Sciatic nerve (tissue), 2 donors: ENCODE measurements at regions not wholly inside any gene's neighbourhood (a gene's known extent, or its start where the extent isn't known, plus 50 kb on each side); places are given as distances from the start of the nearest gene placed in this dataset.
"Not testable (repeated sequence)": the region's sequence is repeated elsewhere in the genome, so short reads cannot be mapped to it uniquely, and the experiment has no call there.

Experiments
- ATAC-seq: fragments of 200-7000 bp; cut with Tn5 transposase; one replicate; pipeline ENCODE4 v1.9.1; 2020; ENCODE audit warnings: mild to moderate bottlenecking, moderate library complexity
- DNase-seq: peaks from one replicate; pipeline ENCODE4 v3.0.0-alpha.2; 2020; ENCODE audit warnings: low spot score
- intact Hi-C: fragments of 100-400 bp; cut with DNase I; formaldehyde crosslinking; loops from one replicate; pipeline ENCODE4 v1.14.2; 2022
- donor health status: DM: no; HTN: no; CAD: no.
- donor health status: DM: no; HTN: no; CAD: no.

DNA sequence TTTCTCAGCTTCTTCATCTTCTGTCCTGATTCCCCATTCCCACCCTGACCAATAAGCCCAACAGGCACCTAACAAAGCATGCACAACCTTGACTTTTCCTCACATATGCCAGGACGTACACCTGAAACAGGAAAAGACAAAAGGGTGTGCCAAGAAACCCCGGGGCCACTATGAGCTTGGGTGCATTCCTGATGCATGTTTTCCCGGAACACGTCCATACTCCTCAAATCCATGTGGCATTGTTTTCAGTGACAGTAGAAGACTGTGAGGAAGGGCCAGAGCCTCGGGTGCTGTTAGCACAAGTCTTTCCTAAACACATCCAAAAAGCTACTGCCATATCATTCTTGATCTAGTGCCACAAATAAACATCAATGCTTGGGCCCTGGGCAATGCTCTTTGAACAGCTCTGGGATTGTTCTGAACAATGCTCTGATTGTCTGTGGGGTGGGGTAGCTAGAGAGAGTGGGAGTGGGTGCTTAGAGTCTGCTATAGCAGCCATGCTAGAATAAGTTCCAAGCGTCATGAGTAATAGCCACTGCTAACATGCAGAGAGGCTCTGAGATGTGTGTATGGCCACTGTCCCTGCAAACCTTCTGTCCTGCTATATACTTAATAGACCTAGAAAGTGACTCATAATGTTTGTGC lies 181.7 kb upstream of the CRIM1 start:
- ATAC-seq (peak; percentile 76), DNase-seq (no peak)
- intact Hi-C loops, result no loop called here

DNA sequence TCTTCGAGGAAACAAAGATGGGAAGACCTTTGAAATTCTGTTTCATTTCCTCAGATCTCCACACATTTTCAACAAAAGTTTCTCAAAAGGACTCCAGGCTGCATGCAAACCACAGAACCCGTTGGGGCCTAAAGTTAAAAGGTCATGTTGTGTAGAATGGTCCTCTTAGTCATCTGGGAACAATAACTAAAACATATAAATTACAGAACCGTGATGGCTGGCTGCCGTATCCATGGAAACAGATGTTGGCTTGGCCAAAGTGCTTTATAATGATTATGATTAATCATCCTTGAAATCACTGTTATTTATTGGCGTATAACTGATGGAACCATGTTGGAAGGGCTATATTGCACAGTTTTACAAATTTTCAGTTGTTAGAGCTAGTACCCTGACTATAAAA lies 182.8 kb upstream of the CRIM1 start:
- intact Hi-C loops, result no loop called here

DNA sequence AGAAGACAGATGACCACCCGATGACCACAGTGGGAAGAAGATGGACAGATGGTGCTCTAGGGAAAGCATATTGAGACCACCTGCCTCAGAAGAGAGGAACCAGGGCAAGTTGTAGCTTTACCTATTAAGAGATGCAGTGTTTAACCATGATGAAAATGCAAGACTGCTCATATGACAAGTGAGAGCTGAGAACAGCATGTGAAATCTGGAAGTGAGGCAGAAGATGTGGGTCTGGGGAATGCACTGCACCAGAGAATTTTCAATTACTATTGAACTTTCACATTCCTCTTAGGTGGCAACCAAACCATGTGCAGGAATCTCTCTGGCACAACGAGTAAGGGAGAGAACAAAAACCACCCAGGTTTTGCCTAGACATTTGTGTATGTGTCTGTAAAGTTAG lies 184.8 kb upstream of the CRIM1 start:
- intact Hi-C loops, result no loop called here
- DNase-seq, result no peak
- no peak for ATAC-seq

More for the DNA sequence above, 182.8 kb upstream of the CRIM1 start:
- no peak for ATAC-seq
- no peak for DNase-seq

DNA sequence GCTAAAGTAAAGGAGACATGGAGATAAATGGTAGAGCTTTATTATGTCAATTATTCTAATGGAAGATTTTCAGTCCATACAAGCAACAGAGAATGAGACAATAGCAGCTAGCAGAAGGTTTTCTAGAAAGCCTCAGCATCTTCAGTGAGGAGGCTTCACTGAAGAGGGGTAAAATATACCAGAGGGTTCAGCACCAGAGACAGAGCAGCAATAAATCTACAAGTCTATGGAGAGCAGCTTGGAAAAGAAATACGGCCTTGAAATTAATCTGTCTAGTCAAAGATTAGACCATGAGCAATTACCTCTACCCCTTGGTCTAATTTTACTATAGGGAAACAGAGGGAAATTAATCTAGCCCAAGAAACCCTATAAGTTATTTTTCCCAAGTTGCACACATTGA lies 185.7 kb upstream of the CRIM1 start:
- ATAC-seq (no peak), DNase-seq (no peak)
- intact Hi-C loops, result no loop called here

DNA sequence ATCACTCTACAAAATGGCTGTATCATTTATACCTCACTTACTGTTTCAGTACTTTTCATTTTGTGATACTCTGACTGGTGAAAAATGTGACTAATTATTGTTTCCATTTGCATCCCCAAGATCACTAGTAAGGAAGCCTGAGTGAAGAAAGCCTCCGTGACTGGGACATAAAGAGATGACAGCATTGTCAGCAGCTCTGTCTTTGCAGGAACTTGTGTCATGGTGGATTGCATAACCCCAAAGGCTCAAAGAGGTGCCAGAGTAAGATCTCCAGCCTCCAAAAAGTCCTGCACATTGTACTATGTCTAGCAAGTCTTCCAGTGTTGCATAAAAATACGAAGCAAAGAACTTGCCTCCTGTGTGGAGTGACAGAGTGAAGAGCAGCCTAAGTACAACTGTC lies 187.5 kb upstream of the CRIM1 start:
- intact Hi-C loops, result no loop called here
- ATAC-seq (no peak), DNase-seq (no peak)

DNA sequence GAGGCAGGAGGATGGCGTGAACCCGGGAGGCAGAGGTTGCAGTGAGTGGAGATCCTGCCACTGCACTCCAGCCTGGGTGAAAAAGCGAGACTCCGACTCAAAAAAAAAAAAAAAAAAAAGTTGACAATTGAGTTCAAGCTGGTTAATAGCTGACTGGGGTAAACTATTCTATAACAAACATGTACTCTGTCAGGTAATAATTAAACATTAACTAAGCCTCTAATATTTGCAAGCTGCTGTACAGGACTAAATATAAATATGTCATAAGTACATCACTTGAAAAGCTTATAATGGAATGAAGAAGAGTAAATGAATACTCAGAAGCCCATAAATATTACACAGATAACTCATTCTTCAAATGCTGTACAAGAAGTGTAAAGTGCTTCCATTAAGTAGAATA lies 190.4 kb upstream of the CRIM1 start:
- intact Hi-C loops, result no loop called here
- no peak for ATAC-seq
- no peak for DNase-seq

DNA sequence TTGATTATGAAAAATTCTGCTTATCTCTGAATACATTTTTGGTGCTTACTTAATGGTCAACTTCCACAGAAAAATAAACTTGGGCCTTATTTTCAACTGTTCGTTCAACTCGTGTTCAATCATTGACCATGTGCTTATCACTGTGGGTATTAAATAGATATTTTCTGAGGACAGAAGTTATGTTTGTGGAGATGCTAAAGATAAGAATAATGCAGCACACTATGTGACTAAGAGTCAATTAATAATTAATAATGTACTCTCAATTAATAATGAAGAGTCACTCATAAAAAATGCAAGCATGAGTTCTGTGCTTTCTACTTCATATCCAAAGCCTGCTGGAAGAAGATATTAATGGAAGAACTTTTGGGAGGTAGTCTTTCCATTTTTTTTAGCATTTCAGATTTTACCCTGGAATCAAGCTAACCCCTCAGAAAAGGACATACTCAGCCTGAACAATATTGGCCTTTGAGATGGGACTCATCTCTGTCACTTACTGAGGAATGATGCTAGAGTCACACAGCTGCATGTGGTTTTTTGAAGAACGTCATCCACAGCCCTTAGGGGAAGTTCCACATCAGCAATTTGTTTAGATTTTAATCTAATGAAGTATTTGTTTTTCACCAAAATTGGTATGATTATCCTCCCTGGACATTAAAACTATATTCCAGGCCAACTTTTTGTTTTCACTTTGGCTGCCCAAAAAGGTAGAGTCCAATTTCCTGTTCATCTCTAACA lies 191.9 kb upstream of the CRIM1 start:
- ATAC-seq (no peak), DNase-seq (no peak)
- intact Hi-C loops, result no loop called here

DNA sequence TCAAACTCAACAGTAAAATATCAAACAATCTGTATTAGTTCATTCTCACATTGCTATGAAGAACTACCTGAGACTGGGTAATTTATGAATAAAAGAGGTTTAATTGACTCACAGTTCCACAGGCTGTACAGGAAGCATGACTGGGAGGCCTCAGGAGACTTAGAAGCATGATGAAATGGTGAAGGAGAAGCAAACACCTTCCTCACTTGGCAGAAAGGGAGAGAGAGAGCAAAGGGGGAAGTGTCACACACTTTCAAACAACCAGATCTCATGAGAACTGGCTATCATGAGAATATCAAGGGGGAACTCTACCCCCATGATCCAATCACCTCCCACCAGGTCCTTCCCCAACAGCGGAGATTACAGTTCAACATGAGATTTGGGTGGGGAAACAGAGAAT lies 198.5 kb upstream of the CRIM1 start:
- ATAC-seq, intact Hi-C loops, DNase-seq: not testable (repeated sequence)

DNA sequence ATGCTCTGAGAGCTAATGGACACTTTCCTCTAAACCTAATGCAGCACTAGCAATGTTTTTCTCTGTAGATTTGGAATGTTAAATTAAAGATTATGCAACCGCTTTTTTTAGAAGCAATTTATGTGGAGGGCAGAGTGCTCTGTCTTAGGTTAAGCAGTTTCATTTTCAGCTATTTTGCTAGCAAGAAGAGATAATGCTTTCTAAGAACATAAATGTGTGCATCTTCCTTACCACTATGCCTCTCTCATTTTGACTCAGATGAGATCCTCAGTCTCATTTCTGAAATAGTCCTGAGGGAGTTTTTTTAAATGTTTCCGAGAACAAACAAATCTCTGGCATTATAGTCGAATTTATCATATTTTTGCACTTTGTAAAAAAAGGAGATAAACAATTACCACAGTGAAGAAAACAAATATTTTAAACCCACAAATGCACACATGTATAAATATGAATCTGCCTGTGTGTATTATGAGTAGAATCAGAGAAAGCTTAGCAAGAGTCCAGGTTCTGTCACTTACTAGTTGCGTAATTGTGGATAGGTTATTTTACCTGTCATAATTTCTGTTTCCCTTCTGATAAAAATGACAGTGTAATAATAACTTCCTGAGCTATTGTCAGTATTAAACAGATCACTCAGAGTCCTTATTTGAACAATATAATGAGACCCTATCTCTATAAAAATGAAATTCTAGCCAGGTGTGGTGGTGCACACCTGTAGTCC lies 207.7 kb upstream of the CRIM1 start:
- no peak for ATAC-seq
- intact Hi-C loops, result no loop called here
- no peak for DNase-seq

DNA sequence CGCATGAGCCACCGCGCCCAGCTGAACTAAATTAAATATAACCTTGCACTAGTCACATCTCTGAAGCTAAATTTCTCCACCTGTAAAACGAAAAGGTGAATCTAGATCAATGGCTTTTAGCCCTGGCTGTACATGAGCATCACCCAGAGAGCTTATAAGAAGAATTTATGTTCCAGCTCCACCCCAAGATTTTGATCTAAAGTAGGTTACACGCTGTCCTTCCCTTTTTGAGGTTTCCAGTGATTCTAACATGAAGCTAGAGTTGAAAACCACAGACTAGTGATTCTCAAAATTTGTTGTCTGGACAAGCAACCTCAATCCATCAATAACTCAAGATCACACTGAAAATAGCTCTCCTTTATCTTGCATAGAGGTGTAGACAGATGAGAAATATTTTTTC lies 208.8 kb upstream of the CRIM1 start:
- no peak for ATAC-seq
- no peak for DNase-seq
- intact Hi-C loops, result no loop called here

DNA sequence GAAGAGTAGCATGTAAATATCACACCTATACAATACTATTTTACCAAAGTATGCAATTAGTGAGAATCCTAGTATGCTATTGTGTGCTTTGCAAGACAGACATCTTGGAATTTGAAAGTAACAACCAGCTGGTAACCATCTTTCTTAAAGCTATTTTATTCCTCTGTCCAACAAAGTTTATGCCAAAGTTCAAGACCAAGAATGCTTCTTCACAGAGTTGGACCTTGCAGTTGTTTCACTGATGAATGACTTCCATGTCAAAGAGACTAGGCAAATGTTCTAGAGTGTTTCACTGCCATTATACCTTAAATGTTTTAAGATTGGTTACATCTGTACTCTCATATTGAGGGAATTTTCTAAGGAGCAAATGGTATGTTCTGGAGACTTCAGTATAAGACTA lies 215.2 kb upstream of the CRIM1 start:
- intact Hi-C loops, result no loop called here
- DNase-seq, result no peak
- no peak for ATAC-seq

DNA sequence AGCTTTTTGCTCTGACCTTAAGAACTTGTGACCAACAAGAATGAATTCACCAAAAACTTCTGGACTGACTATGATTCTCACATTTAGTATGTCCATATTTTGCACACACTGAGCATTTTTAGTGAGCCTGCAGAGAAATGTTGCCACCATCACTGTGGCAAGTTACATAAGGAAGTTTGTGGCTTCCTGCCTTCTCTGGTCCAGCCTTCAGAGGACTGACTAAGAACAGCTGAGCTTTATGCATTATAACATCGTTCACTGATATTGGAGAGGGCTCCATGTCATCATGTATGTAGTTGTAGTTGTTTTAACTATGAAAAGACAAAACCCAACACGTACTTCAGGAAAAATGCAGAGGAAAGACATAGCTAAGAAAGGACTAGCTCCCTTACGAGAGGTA lies 218.0 kb upstream of the CRIM1 start:
- intact Hi-C loops, result no loop called here
- DNase-seq (no peak), ATAC-seq (no peak)

DNA sequence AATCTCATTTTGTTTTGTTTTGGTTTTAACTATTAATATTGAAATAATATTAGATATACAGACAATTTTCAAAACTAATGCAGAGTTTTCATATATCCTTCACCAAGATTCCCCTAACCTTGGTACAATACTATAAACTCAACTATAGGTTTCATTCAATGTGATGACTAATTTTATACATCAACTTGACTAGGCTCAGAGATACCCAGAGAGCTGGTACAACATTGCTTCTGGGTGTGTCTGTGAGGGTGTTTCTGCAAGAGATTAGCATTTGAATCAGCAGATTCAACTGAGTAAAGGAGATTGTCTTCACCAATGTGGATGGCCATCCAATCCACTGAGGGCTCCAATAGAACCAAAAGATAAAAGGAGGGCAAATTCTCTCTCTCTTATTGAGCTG lies 221.3 kb upstream of the CRIM1 start:
- DNase-seq, result no peak
- intact Hi-C loops, result no loop called here
- no peak for ATAC-seq

DNA sequence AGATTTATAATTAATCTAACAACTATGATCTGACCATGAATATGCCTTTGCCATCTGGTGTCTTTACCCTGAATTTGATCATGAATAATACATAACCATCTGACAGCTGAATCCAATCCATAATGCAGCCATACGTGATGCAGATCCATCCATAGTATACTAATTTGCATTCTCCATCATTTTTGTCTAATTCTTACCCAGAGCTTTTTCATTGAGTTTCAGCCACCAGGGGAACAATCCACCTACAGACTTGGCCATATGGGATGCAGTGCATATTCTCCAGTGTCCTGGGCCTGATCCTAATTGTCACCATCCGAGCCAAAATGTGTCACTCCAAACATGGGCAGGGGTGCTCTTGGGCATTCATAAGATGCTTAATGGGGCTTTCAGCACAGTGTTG lies 227.2 kb upstream of the CRIM1 start:
- no peak for DNase-seq
- ATAC-seq, result no peak
- intact Hi-C loops, result no loop called here

DNA sequence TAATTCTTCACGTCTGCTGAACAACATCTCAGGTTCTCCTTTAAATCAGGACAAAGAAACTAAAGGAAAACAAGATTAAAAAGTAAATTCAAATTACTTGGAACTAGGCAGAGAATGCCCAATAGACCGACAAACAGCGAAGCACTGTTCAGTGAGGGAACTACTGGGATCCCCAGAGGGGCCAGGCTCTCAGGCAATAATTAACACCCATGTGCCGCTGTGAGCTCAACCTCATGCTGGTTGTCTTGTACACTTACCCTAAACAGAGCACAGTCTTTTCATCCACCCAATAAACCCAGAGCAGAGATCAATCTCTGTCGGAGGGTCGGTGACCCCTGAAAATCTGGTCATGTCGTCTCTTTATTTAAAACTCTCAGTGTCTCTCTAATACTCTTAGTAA lies 229.9 kb upstream of the CRIM1 start:
- intact Hi-C loops, result no loop called here
- DNase-seq, result no peak
- ATAC-seq, result no peak

DNA sequence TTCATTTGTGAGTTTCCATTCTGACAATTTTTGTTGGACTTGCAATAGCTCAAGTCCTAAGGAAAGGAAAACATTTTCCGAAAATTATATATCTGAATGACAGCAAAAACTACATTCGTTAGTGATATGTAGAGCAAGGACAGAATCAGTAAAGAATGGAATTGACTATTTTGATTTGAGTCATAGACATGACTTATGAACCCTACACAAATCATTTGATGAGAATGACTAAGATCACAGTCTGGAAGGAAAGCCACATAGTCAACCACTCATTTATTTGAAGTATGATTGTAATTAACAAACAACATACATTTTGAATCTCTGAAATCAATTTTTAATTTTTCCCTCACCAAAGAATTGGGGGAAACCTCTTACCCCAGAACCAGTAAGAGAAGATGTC lies 231.6 kb upstream of the CRIM1 start:
- ATAC-seq, result no peak
- no peak for DNase-seq
- intact Hi-C loops, result no loop called here

DNA sequence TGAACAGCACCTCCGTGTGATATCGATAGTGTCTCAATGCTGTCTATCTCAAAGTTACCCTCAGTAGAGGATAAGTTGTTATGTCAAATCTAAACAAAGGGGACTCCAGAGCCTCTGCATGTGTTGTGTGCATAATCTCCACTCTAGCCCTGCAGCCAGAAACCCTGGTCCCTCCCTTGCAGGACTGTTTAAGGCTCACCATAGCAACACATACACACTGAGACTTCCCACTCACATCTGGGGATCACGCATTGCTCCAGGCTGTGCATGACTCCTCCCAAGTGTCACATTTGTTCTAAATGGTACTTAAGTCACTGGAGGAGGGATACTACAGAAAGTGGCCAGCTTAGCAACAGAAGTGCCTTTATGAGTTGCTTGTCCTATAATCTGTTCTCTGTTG lies 258.6 kb upstream of the CRIM1 start:
- no peak for DNase-seq
- intact Hi-C loops, result no loop called here
- ATAC-seq, result no peak

DNA sequence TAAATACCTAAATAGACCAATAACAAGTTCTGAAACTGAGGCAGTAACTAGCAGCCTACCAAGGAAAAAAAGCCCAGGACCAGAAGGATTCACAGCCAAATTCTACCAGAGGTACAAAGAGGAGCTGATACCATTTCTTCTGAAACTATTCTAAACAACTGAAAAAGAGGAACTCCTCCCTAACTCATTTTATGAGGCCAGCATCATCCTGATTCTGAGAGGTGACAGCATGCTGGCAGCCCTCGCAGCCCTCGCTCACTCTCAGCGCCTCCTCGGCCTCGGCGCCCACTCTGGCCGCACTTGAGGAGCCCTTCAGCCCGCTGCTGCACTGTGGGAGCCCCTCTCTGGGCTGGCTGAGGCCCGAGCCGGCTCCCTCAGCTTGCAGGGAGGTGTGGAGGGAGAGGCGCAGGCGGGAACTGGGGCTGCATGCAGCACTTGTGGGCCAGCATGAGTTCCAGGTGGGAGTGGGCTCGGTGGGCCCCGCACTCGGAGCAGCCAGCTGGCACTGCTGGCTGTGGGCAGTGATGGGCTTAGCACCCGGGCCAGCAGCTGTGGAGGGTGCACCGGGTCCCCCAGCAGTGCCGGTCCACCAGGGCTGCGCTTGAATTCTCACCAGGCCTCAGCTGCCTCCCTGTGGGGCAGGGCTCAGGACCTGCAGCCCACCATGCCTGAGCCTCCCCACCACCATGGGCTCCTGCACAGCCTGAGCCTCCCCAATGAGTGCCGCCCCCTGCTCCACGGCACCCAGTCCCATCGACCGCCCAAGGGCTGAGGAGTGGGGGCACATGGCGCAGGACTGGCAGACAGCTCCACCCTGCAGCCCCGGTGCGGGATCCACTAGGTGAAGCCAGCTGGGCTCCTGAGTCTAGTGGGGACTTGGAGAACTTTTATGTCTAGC lies 263.5 kb upstream of the CRIM1 start:
- intact Hi-C loops, ATAC-seq, DNase-seq: not testable (repeated sequence)

DNA sequence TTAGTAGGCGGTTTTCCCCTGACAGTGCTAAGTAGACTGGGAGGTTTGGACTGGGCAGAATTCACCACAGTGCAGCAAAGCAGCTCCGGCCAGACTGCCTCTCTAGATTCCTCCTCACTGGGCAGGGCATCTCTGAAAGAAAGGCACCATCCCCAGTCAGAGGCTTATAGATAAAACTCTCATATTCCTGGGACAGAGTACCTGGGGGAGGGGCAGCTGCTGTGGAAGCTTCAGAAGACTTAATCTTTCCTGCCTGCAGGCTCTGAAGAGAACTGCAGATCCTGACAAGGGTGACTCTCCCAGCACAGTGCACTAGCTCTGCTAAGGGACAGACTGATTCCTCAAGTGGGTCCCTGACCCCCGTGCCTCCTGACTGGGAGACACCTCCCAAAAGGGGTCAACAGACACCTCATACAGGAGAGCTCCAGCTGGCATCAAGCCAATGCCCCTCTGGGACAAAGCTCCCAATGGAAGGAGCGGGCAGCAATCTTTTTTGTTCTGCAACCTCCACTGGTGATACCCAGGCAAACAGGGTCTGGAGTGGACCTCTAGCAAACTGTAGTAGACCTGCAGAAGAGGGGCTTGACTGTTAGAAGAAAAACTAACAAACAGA lies 266.8 kb upstream of the CRIM1 start:
- intact Hi-C loops, result no loop called here
- ATAC-seq (no peak), DNase-seq (no peak)
